NCI-H345 treated with DMSO at 0.1 percent for 48 hours (cell line): ENCODE measurements at regions not wholly inside any gene's neighbourhood (a gene's known extent, or its start where the extent isn't known, plus 50 kb on each side); places are given as distances from the start of the nearest gene placed in this dataset.
"Not testable (repeated sequence)": the region's sequence is repeated elsewhere in the genome, so short reads cannot be mapped to it uniquely, and the experiment has no call there.

Experiments
- DNase-seq: peaks from one replicate; lab custom pipeline; 2025; ENCODE audit not compliant: unreplicated experiment; lab: John Stamatoyannopoulos, UW

GRCh38 chr14:86775896-86776295 is 1217.1 kb downstream of the GALC start:
- not testable (repeated sequence) for DNase-seq

GRCh38 chr14:86774916-86775315 is 1218.1 kb downstream of the GALC start:
- no peak for DNase-seq

- no peak for DNase-seq
Measured at GRCh38 chr14:86772075-86772474, 1220.9 kb downstream of the GALC start.

GRCh38 chr14:86770186-86770585 is 1222.8 kb downstream of the GALC start:
- no peak for DNase-seq

- no peak for DNase-seq
Measured at GRCh38 chr14:86766469-86766868, 1226.5 kb downstream of the GALC start.

- DNase-seq, result no peak
Measured at GRCh38 chr14:86761611-86762010, 1231.4 kb downstream of the GALC start.

- no peak for DNase-seq
Measured at GRCh38 chr14:86756521-86757190, 1226.7 kb downstream of the FLRT2 start.

GRCh38 chr14:86750488-86750887 is 1220.5 kb downstream of the FLRT2 start:
- not testable (repeated sequence) for DNase-seq

GRCh38 chr14:86739761-86740160 is 1209.8 kb downstream of the FLRT2 start:
- DNase-seq, result no peak

GRCh38 chr14:86731427-86731826 is 1201.5 kb downstream of the FLRT2 start:
- DNase-seq, result not testable (repeated sequence)

- no peak for DNase-seq
Measured at GRCh38 chr14:86723254-86723624, 1193.3 kb downstream of the FLRT2 start.

GRCh38 chr14:86722612-86723253 is 1192.8 kb downstream of the FLRT2 start:
- DNase-seq, result no peak

GRCh38 chr14:86714575-86714974 is 1184.6 kb downstream of the FLRT2 start:
- DNase-seq, result no peak

- DNase-seq, result no peak
Measured at GRCh38 chr14:86714153-86714552, 1184.2 kb downstream of the FLRT2 start.

- no peak for DNase-seq
Measured at GRCh38 chr14:86712727-86713126, 1182.8 kb downstream of the FLRT2 start.

- DNase-seq, result no peak
Measured at GRCh38 chr14:86712176-86712575, 1182.2 kb downstream of the FLRT2 start.

GRCh38 chr14:86708846-86709339 is 1178.9 kb downstream of the FLRT2 start:
- no peak for DNase-seq

- no peak for DNase-seq
Measured at GRCh38 chr14:86707071-86707470, 1177.1 kb downstream of the FLRT2 start.

GRCh38 chr14:86683561-86683960 is 1153.6 kb downstream of the FLRT2 start:
- DNase-seq, result no peak

GRCh38 chr14:86675059-86675458 is 1145.1 kb downstream of the FLRT2 start:
- DNase-seq, result no peak

GRCh38 chr14:86673523-86673969 is 1143.6 kb downstream of the FLRT2 start:
- DNase-seq, result no peak

- DNase-seq, result no peak
Measured at GRCh38 chr14:86672080-86672479, 1142.1 kb downstream of the FLRT2 start.

- DNase-seq, result no peak
Measured at GRCh38 chr14:86665975-86666374, 1136.0 kb downstream of the FLRT2 start.
